ENCODE measurements at regions not wholly inside any gene's neighbourhood (a gene's known extent, or its start where the extent isn't known, plus 50 kb on each side); places are given as distances from the start of the nearest gene placed in this dataset.
"Not testable (repeated sequence)": the region's sequence is repeated elsewhere in the genome, so short reads cannot be mapped to it uniquely, and the experiment has no call there.

DNA sequence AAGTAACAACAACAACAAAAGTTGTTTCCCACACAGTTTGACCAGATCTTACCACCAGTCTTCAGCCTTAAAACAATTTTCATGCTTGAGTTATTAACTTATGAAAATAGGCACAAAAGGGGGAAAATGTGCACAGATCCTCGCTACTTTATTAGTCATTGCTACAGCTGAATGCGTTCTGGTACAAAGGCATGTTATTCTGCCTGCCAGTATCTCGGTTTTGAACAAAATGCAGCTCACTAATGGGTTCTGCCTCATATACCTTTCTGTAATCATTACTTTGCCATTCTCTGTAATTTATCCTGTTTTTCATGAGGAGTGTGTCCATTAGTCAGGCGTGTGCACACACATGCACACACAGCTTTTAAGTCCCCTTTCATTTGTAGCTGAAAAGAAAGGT lies 247.6 kb downstream of the BCL2L11 start:
- H3K27ac Mint-ChIP-seq; ATAC-seq (replicated peaks in 1 of 4); H3K27ac ChIP-seq (ENCODE audit: low read length); H3K4me3 Mint-ChIP-seq; POLR2A ChIA-PET; H3K4me1 ChIP-seq (ENCODE audit: control insufficient read depth in 1 of 2, extremely low read depth in 1 of 2, insufficient read depth in 2 of 2, low read length in 2 of 2); DNase-seq; H3K27me3 ChIP-seq (replicated peaks in 1 of 2; ENCODE audit: control insufficient read depth in 2 of 2, extremely low read depth in 1 of 2, insufficient read depth in 2 of 2, low read length in 1 of 2); H3K4me3 ChIP-seq (ENCODE audit: control insufficient read depth in 1 of 2, extremely low read depth in 1 of 2, low read length in 1 of 2); CTCF ChIA-PET; H3K9me3 ChIP-seq; H3K36me3 Mint-ChIP-seq; H3K9me3 Mint-ChIP-seq; H3K36me3 ChIP-seq (ENCODE audit: control insufficient read depth in 2 of 2, extremely low read depth in 1 of 2, insufficient read depth in 1 of 2, low read length in 1 of 2); H3K27me3 Mint-ChIP-seq; H3K4me1 Mint-ChIP-seq: not testable (repeated sequence)
- WGBS (ENCODE audit: insufficient coverage) = no CpG with 5 or more reads among the region's 4 CpGs

- H3K9me3 Mint-ChIP-seq; H3K27ac Mint-ChIP-seq; H3K4me3 ChIP-seq (ENCODE audit: control insufficient read depth in 1 of 2, extremely low read depth in 1 of 2, low read length in 1 of 2); POLR2A ChIA-PET; DNase-seq; H3K4me1 ChIP-seq (ENCODE audit: control insufficient read depth in 1 of 2, extremely low read depth in 1 of 2, insufficient read depth in 2 of 2, low read length in 2 of 2); H3K36me3 ChIP-seq (ENCODE audit: control insufficient read depth in 2 of 2, extremely low read depth in 1 of 2, insufficient read depth in 1 of 2, low read length in 1 of 2); H3K27me3 ChIP-seq (replicated peaks in 1 of 2; ENCODE audit: control insufficient read depth in 2 of 2, extremely low read depth in 1 of 2, insufficient read depth in 2 of 2, low read length in 1 of 2); H3K27me3 Mint-ChIP-seq; H3K36me3 Mint-ChIP-seq; H3K9me3 ChIP-seq; H3K27ac ChIP-seq (ENCODE audit: low read length); ATAC-seq (replicated peaks in 1 of 4); CTCF ChIA-PET; H3K4me1 Mint-ChIP-seq; H3K4me3 Mint-ChIP-seq: not testable (repeated sequence)
- WGBS (ENCODE audit: insufficient coverage) = no CpG with 5 or more reads among the region's 2 CpGs
Measured at GRCh38 chr2:111373060-111373459, 252.3 kb downstream of the BCL2L11 start.

DNA sequence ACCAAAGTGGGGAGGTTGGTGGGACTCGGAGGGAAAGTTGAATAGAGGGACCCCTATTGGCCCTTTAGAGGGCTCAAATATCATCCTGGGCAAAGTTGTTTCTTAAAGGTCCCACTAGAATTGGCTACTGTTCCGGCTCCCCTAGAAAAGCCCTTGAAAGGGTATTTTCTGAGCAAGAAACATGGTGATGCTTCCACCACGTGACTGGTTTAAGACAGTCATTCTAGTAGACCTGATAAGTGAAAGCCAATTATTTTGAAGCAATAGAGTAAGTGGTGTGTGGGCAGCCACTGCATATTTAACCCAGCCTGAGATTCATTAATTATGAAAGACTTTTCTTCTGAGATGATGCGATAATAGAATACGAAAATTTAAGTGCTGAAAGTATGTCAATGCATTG lies 253.3 kb downstream of the BCL2L11 start:
- H3K27ac ChIP-seq (ENCODE audit: low read length); H3K36me3 ChIP-seq (ENCODE audit: control insufficient read depth in 2 of 2, extremely low read depth in 1 of 2, insufficient read depth in 1 of 2, low read length in 1 of 2); H3K4me1 ChIP-seq (ENCODE audit: control insufficient read depth in 1 of 2, extremely low read depth in 1 of 2, insufficient read depth in 2 of 2, low read length in 2 of 2); ATAC-seq (replicated peaks in 1 of 4); H3K27me3 Mint-ChIP-seq; H3K27ac Mint-ChIP-seq; H3K4me3 Mint-ChIP-seq; H3K4me1 Mint-ChIP-seq; H3K9me3 Mint-ChIP-seq; POLR2A ChIA-PET; DNase-seq; H3K4me3 ChIP-seq (ENCODE audit: control insufficient read depth in 1 of 2, extremely low read depth in 1 of 2, low read length in 1 of 2); CTCF ChIA-PET; H3K36me3 Mint-ChIP-seq; H3K9me3 ChIP-seq; H3K27me3 ChIP-seq (replicated peaks in 1 of 2; ENCODE audit: control insufficient read depth in 2 of 2, extremely low read depth in 1 of 2, insufficient read depth in 2 of 2, low read length in 1 of 2): not testable (repeated sequence)
- WGBS (ENCODE audit: insufficient coverage) = no CpG with 5 or more reads among the region's 5 CpGs

- H3K4me3 Mint-ChIP-seq; POLR2A ChIA-PET; H3K27me3 ChIP-seq (replicated peaks in 1 of 2; ENCODE audit: control insufficient read depth in 2 of 2, extremely low read depth in 1 of 2, insufficient read depth in 2 of 2, low read length in 1 of 2); H3K4me1 ChIP-seq (ENCODE audit: control insufficient read depth in 1 of 2, extremely low read depth in 1 of 2, insufficient read depth in 2 of 2, low read length in 2 of 2); H3K36me3 Mint-ChIP-seq; H3K27me3 Mint-ChIP-seq; H3K4me3 ChIP-seq (ENCODE audit: control insufficient read depth in 1 of 2, extremely low read depth in 1 of 2, low read length in 1 of 2); DNase-seq; CTCF ChIA-PET; H3K27ac Mint-ChIP-seq; ATAC-seq (replicated peaks in 1 of 4); H3K36me3 ChIP-seq (ENCODE audit: control insufficient read depth in 2 of 2, extremely low read depth in 1 of 2, insufficient read depth in 1 of 2, low read length in 1 of 2); H3K4me1 Mint-ChIP-seq; H3K9me3 Mint-ChIP-seq; H3K27ac ChIP-seq (ENCODE audit: low read length); H3K9me3 ChIP-seq: not testable (repeated sequence)
- WGBS (ENCODE audit: insufficient coverage) = no CpG with 5 or more reads among the region's 3 CpGs
Measured at GRCh38 chr2:111374734-111375133, 254.0 kb downstream of the BCL2L11 start.

GRCh38 chr2:111375320-111375883 lies 254.7 kb downstream of the BCL2L11 start:
- CTCF ChIA-PET = not testable (repeated sequence)

GRCh38 chr2:111376272-111376970 lies 255.7 kb downstream of the BCL2L11 start:
- POLR2A ChIA-PET; H3K36me3 Mint-ChIP-seq; H3K27me3 ChIP-seq (replicated peaks in 1 of 2; ENCODE audit: control insufficient read depth in 2 of 2, extremely low read depth in 1 of 2, insufficient read depth in 2 of 2, low read length in 1 of 2); DNase-seq; H3K27ac ChIP-seq (ENCODE audit: low read length); ATAC-seq (replicated peaks in 1 of 4); H3K4me3 Mint-ChIP-seq; H3K27me3 Mint-ChIP-seq; H3K36me3 ChIP-seq (ENCODE audit: control insufficient read depth in 2 of 2, extremely low read depth in 1 of 2, insufficient read depth in 1 of 2, low read length in 1 of 2); H3K9me3 Mint-ChIP-seq; CTCF ChIA-PET; H3K27ac Mint-ChIP-seq; H3K4me1 ChIP-seq (ENCODE audit: control insufficient read depth in 1 of 2, extremely low read depth in 1 of 2, insufficient read depth in 2 of 2, low read length in 2 of 2); H3K4me3 ChIP-seq (ENCODE audit: control insufficient read depth in 1 of 2, extremely low read depth in 1 of 2, low read length in 1 of 2); H3K9me3 ChIP-seq: not testable (repeated sequence)
- peaks cover 6 to 11% (median 7%) of the 10 kb centered on the region in 3 donors for H3K4me1 Mint-ChIP-seq
- no CpG with 5 or more reads among the region's 9 CpGs for whole genome bisulfite sequencing (ENCODE audit: insufficient coverage)

More at GRCh38 chr2:111375320-111375883, 254.7 kb downstream of the BCL2L11 start:
- H3K4me3 Mint-ChIP-seq; DNase-seq; H3K4me1 Mint-ChIP-seq; H3K4me3 ChIP-seq (ENCODE audit: control insufficient read depth in 1 of 2, extremely low read depth in 1 of 2, low read length in 1 of 2); H3K27me3 Mint-ChIP-seq; H3K27me3 ChIP-seq (replicated peaks in 1 of 2; ENCODE audit: control insufficient read depth in 2 of 2, extremely low read depth in 1 of 2, insufficient read depth in 2 of 2, low read length in 1 of 2); H3K27ac ChIP-seq (ENCODE audit: low read length); H3K36me3 ChIP-seq (ENCODE audit: control insufficient read depth in 2 of 2, extremely low read depth in 1 of 2, insufficient read depth in 1 of 2, low read length in 1 of 2); H3K9me3 ChIP-seq; H3K9me3 Mint-ChIP-seq; POLR2A ChIA-PET; H3K36me3 Mint-ChIP-seq; H3K4me1 ChIP-seq (ENCODE audit: control insufficient read depth in 1 of 2, extremely low read depth in 1 of 2, insufficient read depth in 2 of 2, low read length in 2 of 2); ATAC-seq (replicated peaks in 1 of 4): not testable (repeated sequence)
- peak overlapping the region in 1 of 2 donors; percentile 27 for H3K27ac Mint-ChIP-seq
- WGBS (ENCODE audit: insufficient coverage) = no CpG with 5 or more reads among the region's 8 CpGs

GRCh38 chr2:111376971-111377352 lies 256.2 kb downstream of the BCL2L11 start:
- H3K36me3 ChIP-seq (ENCODE audit: control insufficient read depth in 2 of 2, extremely low read depth in 1 of 2, insufficient read depth in 1 of 2, low read length in 1 of 2); POLR2A ChIA-PET; H3K27me3 ChIP-seq (replicated peaks in 1 of 2; ENCODE audit: control insufficient read depth in 2 of 2, extremely low read depth in 1 of 2, insufficient read depth in 2 of 2, low read length in 1 of 2); DNase-seq; ATAC-seq (replicated peaks in 1 of 4); H3K9me3 ChIP-seq; H3K27me3 Mint-ChIP-seq; CTCF ChIA-PET; H3K4me1 ChIP-seq (ENCODE audit: control insufficient read depth in 1 of 2, extremely low read depth in 1 of 2, insufficient read depth in 2 of 2, low read length in 2 of 2); H3K9me3 Mint-ChIP-seq; H3K4me3 Mint-ChIP-seq; H3K27ac ChIP-seq (ENCODE audit: low read length); H3K27ac Mint-ChIP-seq; H3K36me3 Mint-ChIP-seq; H3K4me3 ChIP-seq (ENCODE audit: control insufficient read depth in 1 of 2, extremely low read depth in 1 of 2, low read length in 1 of 2): not testable (repeated sequence)
- peaks cover 6 to 11% (median 9%) of the 10 kb centered on the region in 3 donors for H3K4me1 Mint-ChIP-seq
- WGBS (ENCODE audit: insufficient coverage) = no CpG with 5 or more reads among the region's 7 CpGs

Data from T-cell (primary cell).